Lower leg skin (tissue), 3 donors: ENCODE measurements at regions not wholly inside any gene's neighbourhood (a gene's known extent, or its start where the extent isn't known, plus 50 kb on each side); places are given as distances from the start of the nearest gene placed in this dataset.

Experiments used
- CTCF ChIP-seq, 3 donors: fragments of 450-650 bp; IDR thresholded peaks; one replicate each; pipeline ENCODE4 v1.5.1; 2016; ENCODE audit warnings: antibody characterized with exemption in 3 of 3, mild to moderate bottlenecking in 3 of 3, moderate library complexity in 2 of 3
- POLR2A ChIP-seq, 2 donors: fragments of 450-650 bp; IDR thresholded peaks; one replicate each; pipeline ENCODE4 v1.6.1; 2016 to 2017; ENCODE audit warnings: antibody characterized with exemption in 2 of 2, mild to moderate bottlenecking in 1 of 2, moderate library complexity in 1 of 2

DNA sequence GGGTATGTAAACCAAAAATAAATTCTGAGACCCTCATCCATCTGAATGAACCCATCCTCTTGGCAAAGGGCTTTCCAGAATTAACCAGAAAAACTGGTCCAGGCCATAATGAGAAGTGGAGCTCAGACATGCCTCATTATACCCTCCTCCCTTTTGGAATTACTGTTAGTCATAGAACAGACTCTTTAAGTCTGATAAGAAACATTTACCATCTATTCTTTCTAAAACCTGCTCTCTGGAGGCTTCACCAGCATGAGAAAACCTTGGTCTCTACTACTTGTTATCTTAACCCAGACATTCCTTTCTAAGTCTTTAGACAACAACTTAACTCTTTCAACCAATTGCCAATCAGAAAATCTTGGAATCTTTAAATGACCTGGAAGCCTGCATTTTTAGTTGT, 82.8 kb downstream of the QPCT start:
- TF ChIP-seq CTCF (IDR thresholded peaks at IDR 0.05): no peak
- no peak for TF ChIP-seq POLR2A (IDR thresholded peaks at IDR 0.05)
